ENCODE measurements at regions not wholly inside any gene's neighbourhood (a gene's known extent, or its start where the extent isn't known, plus 50 kb on each side); places are given as distances from the start of the nearest gene placed in this dataset.

DNA sequence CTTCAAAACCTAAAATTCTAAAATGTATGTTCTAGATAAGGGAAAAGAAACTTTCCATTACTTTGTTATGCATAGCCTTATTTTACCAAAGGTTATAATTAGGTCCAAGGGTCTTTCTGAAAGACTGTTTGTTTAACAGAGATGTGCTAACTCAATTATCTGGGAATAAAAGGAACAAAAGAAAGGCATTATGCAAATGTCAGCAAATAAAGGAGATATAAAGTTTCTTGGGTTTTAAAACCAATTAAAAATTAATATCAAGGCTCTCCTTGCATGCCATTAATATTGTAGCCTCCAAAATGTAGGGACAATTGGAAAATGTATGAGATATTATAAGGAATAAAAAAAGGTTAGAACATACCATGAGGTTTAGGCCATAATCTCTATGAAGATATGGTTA, 87.8 kb upstream of the DOCK10 start:
- DNase-seq: no peak
- Histone ChIP-seq H4K20me1 (ENCODE audit: insufficient read depth, low read depth, low read length) (no peaks in the 10 kb centered on the region), H3K9ac (ENCODE audit: low read length) (no peak overlapping the region), H3K4me1 (ENCODE audit: low read length) (no peaks in the 10 kb centered on the region), H3K9me2 (replicated peaks; ENCODE audit: insufficient read depth, low read length) (no peaks in the 10 kb centered on the region), H3K4me3 (ENCODE audit: low read length) (no peak overlapping the region), H3K27ac (ENCODE audit: low read length) (no peak overlapping the region), H3K4me2 (ENCODE audit: low read depth, low read length, poor library complexity, severe bottlenecking) (no peak overlapping the region), H2AFZ (ENCODE audit: low read length) (no peak overlapping the region), H3K27me3 (ENCODE audit: low read length) (no peaks in the 10 kb centered on the region), H3K9me3 (ENCODE audit: low read length) (no peaks in the 10 kb centered on the region), H3K79me2 (ENCODE audit: low read length) (no peaks in the 10 kb centered on the region), H3K36me3 (ENCODE audit: insufficient read depth, low read length) (no peaks in the 10 kb centered on the region)

DNA sequence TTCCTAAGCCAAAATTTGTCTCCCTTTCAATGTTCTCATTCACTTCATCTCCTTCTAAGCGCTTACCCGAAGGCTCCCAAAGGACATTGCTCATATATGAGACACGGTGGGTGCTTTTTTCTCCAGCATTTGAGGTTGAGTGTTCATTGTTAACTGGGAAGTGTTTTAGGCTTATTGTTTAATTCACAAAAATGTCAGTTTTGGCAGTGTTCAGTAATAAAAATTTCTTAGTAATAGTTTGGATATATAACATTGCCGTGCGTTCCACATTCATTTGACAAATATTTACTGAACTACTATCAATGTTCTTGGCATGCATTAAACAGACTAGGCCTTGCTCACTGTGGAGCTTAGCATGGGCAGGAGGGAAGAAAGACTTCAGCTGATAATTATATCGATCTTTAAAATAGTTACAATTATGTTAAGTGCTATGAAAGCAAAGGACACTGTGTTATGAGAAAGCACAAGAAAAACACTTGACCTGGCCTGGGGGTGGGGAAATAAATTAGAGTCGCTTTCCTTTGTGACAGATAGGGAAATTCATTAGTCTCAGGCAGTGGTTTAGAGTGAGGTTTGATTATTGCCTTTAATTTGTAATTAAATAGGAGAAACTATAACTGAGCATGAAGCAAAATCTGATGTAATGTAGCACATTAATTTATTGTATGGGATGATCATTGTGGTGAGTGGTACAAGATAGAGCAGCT, 82.2 kb upstream of the DOCK10 start:
- Histone ChIP-seq H3K27me3 (ENCODE audit: low read length) (no peaks in the 10 kb centered on the region), H3K4me3 (ENCODE audit: low read length) (no peak overlapping the region), H4K20me1 (ENCODE audit: insufficient read depth, low read depth, low read length) (no peaks in the 10 kb centered on the region), H3K9me2 (replicated peaks; ENCODE audit: insufficient read depth, low read length) (no peaks in the 10 kb centered on the region), H3K9me3 (ENCODE audit: low read length) (no peaks in the 10 kb centered on the region), H3K27ac (ENCODE audit: low read length) (no peak overlapping the region), H2AFZ (ENCODE audit: low read length) (no peak overlapping the region), H3K36me3 (ENCODE audit: insufficient read depth, low read length) (no peaks in the 10 kb centered on the region), H3K4me1 (ENCODE audit: low read length) (no peaks in the 10 kb centered on the region), H3K9ac (ENCODE audit: low read length) (no peak overlapping the region), H3K4me2 (ENCODE audit: low read depth, low read length, poor library complexity, severe bottlenecking) (no peak overlapping the region), H3K79me2 (ENCODE audit: low read length) (no peaks in the 10 kb centered on the region)
- no peak for DNase-seq

GRCh38 chr2:225122583-225123486, 80.6 kb upstream of the DOCK10 start:
- H3K79me2 ChIP-seq (ENCODE audit: low read length): no peaks in the 10 kb centered on the region
- H3K4me1 ChIP-seq (ENCODE audit: low read length): no peaks in the 10 kb centered on the region
- no peak overlapping the region for H2AFZ ChIP-seq (ENCODE audit: low read length)
- DNase-seq: peak; percentile 67
- no peaks in the 10 kb centered on the region for H3K9me3 ChIP-seq (ENCODE audit: low read length)
- no peaks in the 10 kb centered on the region for H3K9me2 ChIP-seq (replicated peaks; ENCODE audit: insufficient read depth, low read length)
- H3K9ac ChIP-seq (ENCODE audit: low read length): no peak overlapping the region
- no peaks in the 10 kb centered on the region for H3K36me3 ChIP-seq (ENCODE audit: insufficient read depth, low read length)
- no peaks in the 10 kb centered on the region for H3K27me3 ChIP-seq (ENCODE audit: low read length)
- H3K27ac ChIP-seq (ENCODE audit: low read length): no peak overlapping the region
- no peaks in the 10 kb centered on the region for H4K20me1 ChIP-seq (ENCODE audit: insufficient read depth, low read depth, low read length)
- no peak overlapping the region for H3K4me2 ChIP-seq (ENCODE audit: low read depth, low read length, poor library complexity, severe bottlenecking)
- H3K4me3 ChIP-seq (ENCODE audit: low read length): no peak overlapping the region

DNA sequence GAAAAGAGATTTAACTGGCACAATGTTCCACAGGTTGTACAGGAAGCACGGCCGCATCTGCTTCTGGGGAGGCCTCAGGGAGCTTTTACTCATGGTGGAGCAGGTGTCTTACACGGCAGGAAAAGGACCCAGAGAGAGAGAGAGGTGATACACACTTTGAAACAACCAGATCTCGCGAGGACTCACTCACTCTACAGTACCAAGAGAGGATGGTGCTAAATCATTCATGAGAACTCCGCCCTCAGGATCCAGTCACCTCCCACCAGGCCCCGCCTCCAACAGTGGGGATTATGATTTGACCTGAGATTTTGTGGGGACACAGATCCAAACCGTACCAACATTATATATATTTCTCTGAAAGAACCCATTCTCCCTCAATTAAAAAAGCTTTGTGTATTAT, 79.7 kb upstream of the DOCK10 start:
- Histone ChIP-seq H3K9ac (ENCODE audit: low read length) (no peak overlapping the region), H3K4me2 (ENCODE audit: low read depth, low read length, poor library complexity, severe bottlenecking) (no peak overlapping the region), H3K79me2 (ENCODE audit: low read length) (no peaks in the 10 kb centered on the region), H3K9me2 (replicated peaks; ENCODE audit: insufficient read depth, low read length) (no peaks in the 10 kb centered on the region), H3K27ac (ENCODE audit: low read length) (no peak overlapping the region), H3K4me3 (ENCODE audit: low read length) (no peak overlapping the region), H3K36me3 (ENCODE audit: insufficient read depth, low read length) (no peaks in the 10 kb centered on the region), H2AFZ (ENCODE audit: low read length) (no peak overlapping the region), H4K20me1 (ENCODE audit: insufficient read depth, low read depth, low read length) (no peaks in the 10 kb centered on the region), H3K9me3 (ENCODE audit: low read length) (no peaks in the 10 kb centered on the region), H3K4me1 (ENCODE audit: low read length) (no peaks in the 10 kb centered on the region), H3K27me3 (ENCODE audit: low read length) (no peaks in the 10 kb centered on the region)
- DNase-seq: peak; percentile 50

DNA sequence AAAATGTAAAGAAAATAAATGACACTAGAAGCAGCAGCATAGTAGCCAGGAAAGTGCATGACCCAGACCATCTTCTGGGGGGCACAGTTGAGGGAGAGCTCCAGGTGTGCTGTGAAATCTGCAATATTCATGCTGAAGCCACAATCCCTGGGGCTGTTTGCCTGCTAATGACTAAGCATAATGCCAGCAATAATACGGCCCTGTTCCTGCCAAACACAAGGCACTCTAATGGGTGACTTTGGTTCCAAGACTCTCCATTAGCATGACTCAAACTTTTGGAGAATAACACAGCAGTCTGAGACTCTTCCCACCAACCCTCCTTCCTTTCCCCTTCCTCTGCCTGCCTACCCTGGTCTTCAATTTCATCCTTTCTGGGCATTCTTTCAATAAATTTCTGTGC, 77.9 kb upstream of the DOCK10 start:
- Histone ChIP-seq H3K9ac (ENCODE audit: low read length) (no peak overlapping the region), H3K36me3 (ENCODE audit: insufficient read depth, low read length) (no peaks in the 10 kb centered on the region), H3K27me3 (ENCODE audit: low read length) (no peaks in the 10 kb centered on the region), H3K4me1 (ENCODE audit: low read length) (no peaks in the 10 kb centered on the region), H4K20me1 (ENCODE audit: insufficient read depth, low read depth, low read length) (no peaks in the 10 kb centered on the region), H3K9me3 (ENCODE audit: low read length) (no peaks in the 10 kb centered on the region), H3K4me3 (ENCODE audit: low read length) (no peak overlapping the region), H3K9me2 (replicated peaks; ENCODE audit: insufficient read depth, low read length) (no peaks in the 10 kb centered on the region), H3K79me2 (ENCODE audit: low read length) (no peaks in the 10 kb centered on the region), H2AFZ (ENCODE audit: low read length) (no peak overlapping the region), H3K27ac (ENCODE audit: low read length) (no peak overlapping the region), H3K4me2 (ENCODE audit: low read depth, low read length, poor library complexity, severe bottlenecking) (no peak overlapping the region)
- DNase-seq: no peak

- no peaks in the 10 kb centered on the region for H3K9me3 ChIP-seq (ENCODE audit: low read length)
- H3K79me2 ChIP-seq (ENCODE audit: low read length): no peaks in the 10 kb centered on the region
- H2AFZ ChIP-seq (ENCODE audit: low read length): no peak overlapping the region
- no peaks in the 10 kb centered on the region for H3K36me3 ChIP-seq (ENCODE audit: insufficient read depth, low read length)
- H3K9me2 ChIP-seq (replicated peaks; ENCODE audit: insufficient read depth, low read length): no peaks in the 10 kb centered on the region
- no peaks in the 10 kb centered on the region for H4K20me1 ChIP-seq (ENCODE audit: insufficient read depth, low read depth, low read length)
- no peaks in the 10 kb centered on the region for H3K27me3 ChIP-seq (ENCODE audit: low read length)
- no peak overlapping the region for H3K4me3 ChIP-seq (ENCODE audit: low read length)
- no peak overlapping the region for H3K27ac ChIP-seq (ENCODE audit: low read length)
- no peaks in the 10 kb centered on the region; the same call in none of the 2 replicates for H3K4me1 ChIP-seq (ENCODE audit: low read length)
- no peak overlapping the region for H3K9ac ChIP-seq (ENCODE audit: low read length)
- H3K4me2 ChIP-seq (ENCODE audit: low read depth, low read length, poor library complexity, severe bottlenecking): no peak overlapping the region
- DNase-seq: no peak
Measured at GRCh38 chr2:225117051-225117716, 74.9 kb upstream of the DOCK10 start.

GRCh38 chr2:225114786-225115323, 72.6 kb upstream of the DOCK10 start:
- no peaks in the 10 kb centered on the region for H3K9me2 ChIP-seq (replicated peaks; ENCODE audit: insufficient read depth, low read length)
- no peaks in the 10 kb centered on the region for H3K79me2 ChIP-seq (ENCODE audit: low read length)
- H3K36me3 ChIP-seq (ENCODE audit: insufficient read depth, low read length): no peaks in the 10 kb centered on the region
- H3K9me3 ChIP-seq (ENCODE audit: low read length): no peaks in the 10 kb centered on the region
- H4K20me1 ChIP-seq (ENCODE audit: insufficient read depth, low read depth, low read length): no peaks in the 10 kb centered on the region
- no peak for DNase-seq
- no peak overlapping the region for H3K27ac ChIP-seq (ENCODE audit: low read length)
- H3K4me3 ChIP-seq (ENCODE audit: low read length): no peak overlapping the region
- H3K4me2 ChIP-seq (ENCODE audit: low read depth, low read length, poor library complexity, severe bottlenecking): no peak overlapping the region
- H3K27me3 ChIP-seq (ENCODE audit: low read length): no peaks in the 10 kb centered on the region
- no peak overlapping the region for H2AFZ ChIP-seq (ENCODE audit: low read length)
- no peak overlapping the region for H3K9ac ChIP-seq (ENCODE audit: low read length)
- no peaks in the 10 kb centered on the region; the same call in none of the 2 replicates for H3K4me1 ChIP-seq (ENCODE audit: low read length)
